DOHH2 (cell line): ENCODE measurements at regions not wholly inside any gene's neighbourhood (a gene's known extent, or its start where the extent isn't known, plus 50 kb on each side); places are given as distances from the start of the nearest gene placed in this dataset.

ENCODE experiments used
- EZH2phosphoT487 ChIP-seq: fragments of 200-600 bp; sonication (generic); IDR thresholded peaks from 2 replicates; pipeline ENCODE4 v1.6.1; 2017; ENCODE audit warnings: borderline replicate concordance, mild to moderate bottlenecking, antibody characterized with exemption, low read length, moderate library complexity, mixed read lengths
- TF ChIP-seq, protein P1 (sequence below): fragments of 200-600 bp; sonication (generic); IDR thresholded peaks from one replicate; pipeline ENCODE4 v1.5.1; 2014; ENCODE audit warnings: antibody characterized with exemption, mild to moderate bottlenecking, low read depth, low read length; ENCODE audit not compliant: poor library complexity, severe bottlenecking

DNA sequence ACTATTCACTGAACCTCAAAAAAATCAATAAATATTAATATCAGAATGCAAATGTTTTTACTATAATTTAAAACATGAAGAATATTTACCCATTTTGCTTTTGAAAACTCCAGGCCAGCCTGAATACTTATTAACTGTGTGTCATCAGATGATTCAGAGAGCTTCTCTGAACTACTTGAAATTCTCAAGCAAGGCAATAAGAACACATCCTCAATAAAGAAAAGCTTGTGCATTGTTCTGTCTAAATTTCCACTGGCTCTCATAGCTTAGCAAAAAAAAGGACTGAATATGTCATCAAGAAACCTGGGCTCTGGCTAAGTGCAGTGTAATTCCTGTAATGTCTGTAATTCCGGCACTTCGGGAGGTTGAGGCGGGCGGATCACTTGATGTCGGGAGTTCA, 194.1 kb downstream of the BTG1 start:
- TF ChIP-seq, protein P1, sequence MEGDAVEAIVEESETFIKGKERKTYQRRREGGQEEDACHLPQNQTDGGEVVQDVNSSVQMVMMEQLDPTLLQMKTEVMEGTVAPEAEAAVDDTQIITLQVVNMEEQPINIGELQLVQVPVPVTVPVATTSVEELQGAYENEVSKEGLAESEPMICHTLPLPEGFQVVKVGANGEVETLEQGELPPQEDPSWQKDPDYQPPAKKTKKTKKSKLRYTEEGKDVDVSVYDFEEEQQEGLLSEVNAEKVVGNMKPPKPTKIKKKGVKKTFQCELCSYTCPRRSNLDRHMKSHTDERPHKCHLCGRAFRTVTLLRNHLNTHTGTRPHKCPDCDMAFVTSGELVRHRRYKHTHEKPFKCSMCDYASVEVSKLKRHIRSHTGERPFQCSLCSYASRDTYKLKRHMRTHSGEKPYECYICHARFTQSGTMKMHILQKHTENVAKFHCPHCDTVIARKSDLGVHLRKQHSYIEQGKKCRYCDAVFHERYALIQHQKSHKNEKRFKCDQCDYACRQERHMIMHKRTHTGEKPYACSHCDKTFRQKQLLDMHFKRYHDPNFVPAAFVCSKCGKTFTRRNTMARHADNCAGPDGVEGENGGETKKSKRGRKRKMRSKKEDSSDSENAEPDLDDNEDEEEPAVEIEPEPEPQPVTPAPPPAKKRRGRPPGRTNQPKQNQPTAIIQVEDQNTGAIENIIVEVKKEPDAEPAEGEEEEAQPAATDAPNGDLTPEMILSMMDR: no peak
- no peak for TF ChIP-seq EZH2phosphoT487
